ENCODE measurements at regions not wholly inside any gene's neighbourhood (a gene's known extent, or its start where the extent isn't known, plus 50 kb on each side); places are given as distances from the start of the nearest gene placed in this dataset.

DNA sequence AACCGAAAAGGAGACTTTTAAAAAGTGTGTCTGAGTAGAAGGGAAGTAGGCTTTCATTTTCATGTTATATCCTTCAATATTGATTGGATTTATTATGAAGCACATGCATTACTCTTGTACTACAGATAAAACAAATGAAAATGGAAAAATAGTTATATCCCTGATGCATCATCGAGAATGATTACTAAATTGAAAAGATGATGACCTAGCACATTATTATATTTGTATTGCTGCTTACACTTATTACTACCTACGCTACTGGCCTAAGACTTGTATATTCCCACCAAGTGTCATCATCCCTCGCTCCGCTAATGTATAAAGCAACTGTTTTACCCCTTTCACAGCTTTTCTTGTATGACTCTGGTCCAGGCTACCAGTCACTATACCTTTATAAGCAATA is 922.4 kb downstream of the DIPK2A start:
- Histone ChIP-seq H2BK5ac (ENCODE audit: insufficient read length, low read length) (no peak overlapping the region), H3K4me2 (ENCODE audit: insufficient read depth, insufficient read length, low read length) (no peak overlapping the region), H2AFZ (ENCODE audit: low read length) (no peak overlapping the region), H3T11ph (ENCODE audit: low read length) (no peak overlapping the region), H3K9me3 (ENCODE audit: control insufficient read depth, low read depth, low read length) (no peaks in the 10 kb centered on the region), H3K4ac (ENCODE audit: low read depth, low read length) (no peak overlapping the region), H3K9ac (ENCODE audit: extremely low read depth, insufficient read length, low read length) (no peak overlapping the region), H3K23ac (ENCODE audit: insufficient read length, low read depth, low read length) (no peak overlapping the region), H2BK12ac (ENCODE audit: insufficient read length, low read depth, low read length) (no peak overlapping the region), H3K18ac (ENCODE audit: insufficient read length, low read depth, low read length) (no peak overlapping the region), H2BK20ac (ENCODE audit: low read depth, low read length, poor library complexity, severe bottlenecking) (no peak overlapping the region), H3K23me2 (ENCODE audit: insufficient read length, low read depth, low read length, poor library complexity, severe bottlenecking) (no peaks in the 10 kb centered on the region), H2BK15ac (ENCODE audit: low read depth, low read length) (no peak overlapping the region), H3K27me3 (ENCODE audit: insufficient read depth, low read length) (no peaks in the 10 kb centered on the region), H2BK120ac (ENCODE audit: low read depth, low read length, poor library complexity, severe bottlenecking) (no peak overlapping the region), H4K8ac (replicated peaks; ENCODE audit: insufficient read length, low read depth, low read length) (no peak overlapping the region), H3K4me1 (ENCODE audit: insufficient read depth, low read length) (no peaks in the 10 kb centered on the region), H4K20me1 (ENCODE audit: control insufficient read depth, insufficient read depth, insufficient read length) (no peaks in the 10 kb centered on the region), H3K79me2 (ENCODE audit: insufficient read depth, low read length) (no peaks in the 10 kb centered on the region), H3K27ac (ENCODE audit: insufficient read length, low read depth, low read length) (no peak overlapping the region), H4K5ac (ENCODE audit: insufficient read length, low read depth, low read length) (no peak overlapping the region), H2AK5ac (ENCODE audit: insufficient read length, low read length) (no peak overlapping the region), H3K14ac (ENCODE audit: insufficient read depth, low read length) (no peak overlapping the region), H4K91ac (ENCODE audit: insufficient read length, low read depth, low read length) (no peak overlapping the region), H3K56ac (ENCODE audit: insufficient read length, low read depth, low read length) (no peak overlapping the region), H3K79me1 (ENCODE audit: insufficient read depth, low read depth, low read length, poor library complexity, severe bottlenecking) (no peaks in the 10 kb centered on the region)
- TF ChIP-seq, protein P1, sequence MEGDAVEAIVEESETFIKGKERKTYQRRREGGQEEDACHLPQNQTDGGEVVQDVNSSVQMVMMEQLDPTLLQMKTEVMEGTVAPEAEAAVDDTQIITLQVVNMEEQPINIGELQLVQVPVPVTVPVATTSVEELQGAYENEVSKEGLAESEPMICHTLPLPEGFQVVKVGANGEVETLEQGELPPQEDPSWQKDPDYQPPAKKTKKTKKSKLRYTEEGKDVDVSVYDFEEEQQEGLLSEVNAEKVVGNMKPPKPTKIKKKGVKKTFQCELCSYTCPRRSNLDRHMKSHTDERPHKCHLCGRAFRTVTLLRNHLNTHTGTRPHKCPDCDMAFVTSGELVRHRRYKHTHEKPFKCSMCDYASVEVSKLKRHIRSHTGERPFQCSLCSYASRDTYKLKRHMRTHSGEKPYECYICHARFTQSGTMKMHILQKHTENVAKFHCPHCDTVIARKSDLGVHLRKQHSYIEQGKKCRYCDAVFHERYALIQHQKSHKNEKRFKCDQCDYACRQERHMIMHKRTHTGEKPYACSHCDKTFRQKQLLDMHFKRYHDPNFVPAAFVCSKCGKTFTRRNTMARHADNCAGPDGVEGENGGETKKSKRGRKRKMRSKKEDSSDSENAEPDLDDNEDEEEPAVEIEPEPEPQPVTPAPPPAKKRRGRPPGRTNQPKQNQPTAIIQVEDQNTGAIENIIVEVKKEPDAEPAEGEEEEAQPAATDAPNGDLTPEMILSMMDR (conservative IDR thresholded peaks at IDR 0.05) = no peak
- no peak for DNase-seq
- no peak overlapping the region for H3K4me3 Mint-ChIP-seq
- H3K4me1 Mint-ChIP-seq = no peaks in the 10 kb centered on the region
- no peaks in the 10 kb centered on the region for H3K9me3 Mint-ChIP-seq
- H3K36me3 Mint-ChIP-seq (ENCODE audit: insufficient read depth in 1 of 3, low read depth in 3 of 3) = no peaks in the 10 kb centered on the region
- no peak overlapping the region for H3K27ac Mint-ChIP-seq
- no peaks in the 10 kb centered on the region for H3K27me3 Mint-ChIP-seq (ENCODE audit: low read depth)
- WGBS (ENCODE audit: extremely low coverage, insufficient read length, low lambda C conversion rate) = no CpG with 5 or more reads among the region's 5 CpGs

All from H9 (cell line).